ENCODE measurements at regions not wholly inside any gene's neighbourhood (a gene's known extent, or its start where the extent isn't known, plus 50 kb on each side); places are given as distances from the start of the nearest gene placed in this dataset.

GRCh38 chr15:94769089-94769488, 537.7 kb downstream of the MCTP2 start:
- DNase-seq (ENCODE audit: low spot score), result no peak

- DNase-seq (ENCODE audit: low spot score), result no peak
Measured at GRCh38 chr15:94770199-94770598, 538.8 kb downstream of the MCTP2 start.

GRCh38 chr15:94777037-94777436, 545.7 kb downstream of the MCTP2 start:
- DNase-seq (ENCODE audit: low spot score), result no peak

GRCh38 chr15:94778840-94779239, 547.5 kb downstream of the MCTP2 start:
- DNase-seq (ENCODE audit: low spot score), result no peak

GRCh38 chr15:94780166-94780565, 548.8 kb downstream of the MCTP2 start:
- no peak for DNase-seq (ENCODE audit: low spot score)

- no peak for DNase-seq (ENCODE audit: low spot score)
Measured at GRCh38 chr15:94785091-94785490, 553.7 kb downstream of the MCTP2 start.

GRCh38 chr15:94791008-94791407, 559.6 kb downstream of the MCTP2 start:
- DNase-seq (ENCODE audit: low spot score), result no peak

- no peak for DNase-seq (ENCODE audit: low spot score)
Measured at GRCh38 chr15:94791510-94791909, 560.1 kb downstream of the MCTP2 start.

- DNase-seq (ENCODE audit: low spot score), result no peak
Measured at GRCh38 chr15:94792196-94792595, 560.8 kb downstream of the MCTP2 start.

- DNase-seq (ENCODE audit: low spot score), result no peak
Measured at GRCh38 chr15:94793207-94793606, 561.8 kb downstream of the MCTP2 start.

GRCh38 chr15:94793641-94794040, 562.3 kb downstream of the MCTP2 start:
- no peak for DNase-seq (ENCODE audit: low spot score)

- no peak for DNase-seq (ENCODE audit: low spot score)
Measured at GRCh38 chr15:94804613-94805012, 573.3 kb downstream of the MCTP2 start.

GRCh38 chr15:94815110-94815731, 583.9 kb downstream of the MCTP2 start:
- no peak for DNase-seq (ENCODE audit: low spot score)

GRCh38 chr15:94815914-94816313, 584.6 kb downstream of the MCTP2 start:
- DNase-seq (ENCODE audit: low spot score), result no peak

GRCh38 chr15:94829887-94830884, 598.8 kb downstream of the MCTP2 start:
- DNase-seq (ENCODE audit: low spot score), result no peak

- DNase-seq (ENCODE audit: low spot score), result no peak
Measured at GRCh38 chr15:94834000-94834399, 602.6 kb downstream of the MCTP2 start.

GRCh38 chr15:94834494-94834893, 603.1 kb downstream of the MCTP2 start:
- DNase-seq (ENCODE audit: low spot score), result no peak

GRCh38 chr15:94838281-94838680, 606.9 kb downstream of the MCTP2 start:
- DNase-seq (ENCODE audit: low spot score), result no peak

- DNase-seq (ENCODE audit: low spot score), result peak; percentile 8
Measured at GRCh38 chr15:94840794-94841783, 609.7 kb downstream of the MCTP2 start.

GRCh38 chr15:94843060-94843459, 611.7 kb downstream of the MCTP2 start:
- DNase-seq (ENCODE audit: low spot score), result no peak

GRCh38 chr15:94844198-94844537, 612.8 kb downstream of the MCTP2 start:
- no peak for DNase-seq (ENCODE audit: low spot score)

All from pons (tissue), 1 donor.